Smooth muscle cell (in vitro differentiated cells): ENCODE measurements at regions not wholly inside any gene's neighbourhood (a gene's known extent, or its start where the extent isn't known, plus 50 kb on each side); places are given as distances from the start of the nearest gene placed in this dataset.
A peak's percentile ranks its signal among the peaks of the same experiment; 100 is the strongest.

Experiments
- DNase-seq: peaks from one replicate; lab custom pipeline; 2025; ENCODE audit not compliant: unreplicated experiment; lab: John Stamatoyannopoulos, UW
- H2AFZ ChIP-seq: fragments of 200-600 bp; sonication (generic); 2 replicates; pipeline ENCODE4 v1.6.0; 2016; ENCODE audit warnings: antibody characterized with exemption, low read depth, mild to moderate bottlenecking
- H3F3A ChIP-seq: fragments of 200-600 bp; sonication (generic); 2 replicates; pipeline ENCODE4 v1.6.0; 2017; ENCODE audit warnings: antibody characterized with exemption, low read depth
- H3K27ac ChIP-seq: fragments of 200-600 bp; sonication (generic); 2 replicates; pipeline ENCODE4 v1.5.1; 2016; ENCODE audit warnings: low read depth, mild to moderate bottlenecking
- H3K27me3 ChIP-seq: fragments of 200-600 bp; sonication (generic); 2 replicates; pipeline ENCODE4 v1.6.1; 2016; ENCODE audit warnings: low read depth, mild to moderate bottlenecking
- H3K36me3 ChIP-seq: fragments of 200-600 bp; sonication (generic); 2 replicates; pipeline ENCODE4 v1.5.1; 2016; ENCODE audit warnings: low read depth
- H3K4me1 ChIP-seq: fragments of 200-600 bp; sonication (generic); 2 replicates; pipeline ENCODE4 v1.5.1; 2016; ENCODE audit warnings: low read depth
- H3K4me2 ChIP-seq: fragments of 200-600 bp; sonication (generic); 2 replicates; pipeline ENCODE4 v1.6.0; 2016; ENCODE audit warnings: mild to moderate bottlenecking
- H3K4me3 ChIP-seq: fragments of 200-600 bp; sonication (generic); 2 replicates; pipeline ENCODE4 v1.5.1; 2016; ENCODE audit warnings: mild to moderate bottlenecking
- H3K79me2 ChIP-seq: fragments of 200-600 bp; sonication (generic); 2 replicates; pipeline ENCODE4 v1.6.0; 2016; ENCODE audit warnings: low read depth, mild to moderate bottlenecking
- H3K9ac ChIP-seq: fragments of 200-600 bp; sonication (generic); 2 replicates; pipeline ENCODE4 v1.6.0; 2016; ENCODE audit warnings: low read depth
- H3K9me3 ChIP-seq: fragments of 200-600 bp; sonication (generic); replicated peaks from 2 replicates; pipeline ENCODE4 v1.5.1; 2016; ENCODE audit warnings: low read depth
- H4K20me1 ChIP-seq: fragments of 200-600 bp; sonication (generic); 2 replicates; pipeline ENCODE4 v1.6.0; 2016; ENCODE audit warnings: low read depth
- WGBS: methylation state at CpG from one replicate; pipeline ENCODE4 v1.1.7; 2016; ENCODE audit warnings: low lambda C conversion rate; 5-methylcytosine and 5-hydroxymethylcytosine counted together
- TF ChIP-seq, protein P1 (sequence below): fragments of 200-600 bp; sonication (generic); IDR thresholded peaks from 2 replicates; pipeline ENCODE4 v1.5.1; 2017; ENCODE audit warnings: borderline replicate concordance, mild to moderate bottlenecking, antibody characterized with exemption; ENCODE audit not compliant: insufficient read depth, poor library complexity, severe bottlenecking

DNA sequence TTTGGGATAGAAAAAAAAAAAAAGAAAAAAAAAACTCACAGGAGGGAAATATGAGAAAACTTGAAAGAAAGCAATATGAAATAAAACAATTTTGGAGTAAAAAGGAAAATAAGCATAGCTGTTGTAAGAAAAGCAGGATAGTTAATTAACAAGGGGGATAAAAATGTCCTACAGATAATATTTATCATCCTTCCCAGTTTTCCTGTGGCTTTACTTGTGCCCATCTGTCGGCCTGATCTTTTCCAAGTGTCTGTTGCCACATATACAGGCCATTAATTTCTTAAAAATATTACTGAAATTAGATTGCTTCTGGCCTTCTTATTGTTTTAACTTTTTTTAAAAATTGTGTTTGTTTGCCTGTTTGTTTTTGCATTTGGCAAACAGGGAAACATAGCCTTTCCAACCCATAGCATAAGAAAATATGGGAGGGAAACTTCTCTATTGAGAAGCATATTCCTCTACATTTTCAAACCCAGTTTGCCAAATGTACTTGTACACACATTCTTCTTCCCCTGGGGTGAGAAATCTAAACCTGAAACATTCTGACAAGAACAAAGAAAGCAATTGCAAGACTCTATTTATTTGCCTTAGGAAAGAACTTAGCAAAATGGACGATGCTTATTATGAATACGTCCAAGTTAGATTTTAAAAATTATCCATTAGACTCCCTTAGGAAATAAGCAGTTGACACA lies 272.3 kb downstream of the CDH20 start:
- TF ChIP-seq, protein P1, sequence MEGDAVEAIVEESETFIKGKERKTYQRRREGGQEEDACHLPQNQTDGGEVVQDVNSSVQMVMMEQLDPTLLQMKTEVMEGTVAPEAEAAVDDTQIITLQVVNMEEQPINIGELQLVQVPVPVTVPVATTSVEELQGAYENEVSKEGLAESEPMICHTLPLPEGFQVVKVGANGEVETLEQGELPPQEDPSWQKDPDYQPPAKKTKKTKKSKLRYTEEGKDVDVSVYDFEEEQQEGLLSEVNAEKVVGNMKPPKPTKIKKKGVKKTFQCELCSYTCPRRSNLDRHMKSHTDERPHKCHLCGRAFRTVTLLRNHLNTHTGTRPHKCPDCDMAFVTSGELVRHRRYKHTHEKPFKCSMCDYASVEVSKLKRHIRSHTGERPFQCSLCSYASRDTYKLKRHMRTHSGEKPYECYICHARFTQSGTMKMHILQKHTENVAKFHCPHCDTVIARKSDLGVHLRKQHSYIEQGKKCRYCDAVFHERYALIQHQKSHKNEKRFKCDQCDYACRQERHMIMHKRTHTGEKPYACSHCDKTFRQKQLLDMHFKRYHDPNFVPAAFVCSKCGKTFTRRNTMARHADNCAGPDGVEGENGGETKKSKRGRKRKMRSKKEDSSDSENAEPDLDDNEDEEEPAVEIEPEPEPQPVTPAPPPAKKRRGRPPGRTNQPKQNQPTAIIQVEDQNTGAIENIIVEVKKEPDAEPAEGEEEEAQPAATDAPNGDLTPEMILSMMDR: no peak
- Histone ChIP-seq H3K27ac (peak overlapping the region; percentile 84), H2AFZ (peak overlapping the region; percentile 58), H4K20me1 (no peaks in the 10 kb centered on the region), H3K4me3 (peak overlapping the region; percentile 41), H3K36me3 (no peaks in the 10 kb centered on the region), H3K4me1 (peaks cover 19% of the 10 kb centered on the region), H3K9ac (peak overlapping the region; percentile 9), H3K79me2 (no peaks in the 10 kb centered on the region), H3K9me3 (no peaks in the 10 kb centered on the region), H3F3A (peaks cover 5% of the 10 kb centered on the region), H3K27me3 (no peaks in the 10 kb centered on the region), H3K4me2 (peak overlapping the region; percentile 82)
- 42% methylated on average over 3 of the region's 3 CpGs for WGBS
- DNase-seq: no peak
